ENCODE measurements at regions not wholly inside any gene's neighbourhood (a gene's known extent, or its start where the extent isn't known, plus 50 kb on each side); places are given as distances from the start of the nearest gene placed in this dataset.

DNA sequence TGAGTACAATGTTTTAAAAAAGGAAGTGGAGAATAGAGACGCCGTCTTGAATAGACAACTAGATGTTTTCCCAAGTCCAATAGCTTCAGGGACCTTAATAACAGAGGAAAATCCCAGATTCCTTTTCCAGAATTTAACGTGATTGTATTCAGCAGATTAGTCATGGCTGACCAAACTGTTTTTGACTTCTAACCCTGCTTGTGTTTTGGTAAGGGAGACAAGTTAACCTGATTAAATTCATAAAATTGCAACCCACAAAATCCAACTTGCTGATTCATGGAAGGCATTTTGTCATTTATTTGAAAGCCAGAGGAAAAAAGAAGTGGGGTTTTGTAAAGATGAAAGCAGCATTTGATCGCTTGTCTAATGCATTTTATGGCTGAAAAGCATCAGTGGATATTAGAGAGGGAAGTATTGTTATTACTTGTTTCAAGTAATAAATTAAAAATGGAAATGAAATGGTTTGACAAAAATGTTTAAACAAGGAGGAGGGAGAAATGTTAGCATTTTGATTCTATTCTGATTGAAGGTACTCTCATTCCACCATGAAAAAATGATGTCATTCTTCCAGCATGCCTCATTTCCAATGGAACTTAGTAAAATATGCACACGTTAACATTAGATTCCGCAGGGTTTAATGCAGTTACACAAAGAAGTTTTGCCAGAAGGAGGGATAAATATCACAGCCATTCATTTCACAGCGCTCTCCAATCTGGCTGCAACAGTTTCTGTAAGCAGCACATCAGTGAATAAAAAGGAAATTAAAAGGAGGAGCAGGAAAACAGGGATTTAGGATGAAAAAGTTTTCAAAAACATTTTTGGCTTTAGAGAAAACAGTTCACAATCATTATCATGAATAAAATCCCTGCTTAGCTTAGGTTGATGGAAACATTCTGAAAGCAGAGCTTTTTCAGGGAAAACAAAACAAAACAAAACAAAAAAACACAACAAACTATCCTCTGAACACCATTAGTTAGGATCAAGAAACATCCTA lies 314.7 kb downstream of the PRR16 start:
- 84 to 96% methylated on average over 2 to 3 of the region's 7 CpGs for WGBS, 2 experiments (ENCODE audit: insufficient coverage in 2 of 2)
- Histone ChIP-seq H3K9me3 (ENCODE audit: control insufficient read depth, low read length) (no peaks in the 10 kb centered on the region), H3K36me3 (ENCODE audit: control insufficient read depth, insufficient read depth, low read length) (no peaks in the 10 kb centered on the region), H3K4me1 (ENCODE audit: control insufficient read depth, insufficient read depth, low read length, poor library complexity, severe bottlenecking) (no peaks in the 10 kb centered on the region), H3K27ac (ENCODE audit: low read depth, low read length, severe bottlenecking) (no peak overlapping the region), H3K4me3 (ENCODE audit: extremely low read depth, insufficient read depth, low read length, poor library complexity, severe bottlenecking) (no peak overlapping the region)

DNA sequence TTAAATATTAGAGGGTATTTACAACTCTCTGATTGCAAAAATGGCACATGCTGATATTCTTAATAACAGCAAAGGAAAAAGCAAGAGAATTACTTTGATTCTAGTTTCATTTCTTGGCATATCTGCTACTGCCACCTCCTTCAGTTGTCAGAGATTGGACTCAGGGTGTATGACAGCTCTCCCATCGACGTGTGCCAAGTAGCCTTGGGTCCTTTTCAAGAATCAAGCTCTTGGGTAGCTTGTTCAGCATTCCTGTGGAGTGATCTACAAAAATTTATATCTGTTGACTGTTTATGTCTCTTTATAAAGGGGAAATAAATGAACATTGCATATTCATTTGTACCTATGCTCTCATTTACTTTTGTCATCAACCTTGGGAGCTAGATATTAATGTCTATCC lies 315.6 kb downstream of the PRR16 start:
- no peaks in the 10 kb centered on the region for H3K36me3 ChIP-seq (ENCODE audit: control insufficient read depth, insufficient read depth, low read length)
- no peak overlapping the region for H3K27ac ChIP-seq (ENCODE audit: low read depth, low read length, severe bottlenecking)

DNA sequence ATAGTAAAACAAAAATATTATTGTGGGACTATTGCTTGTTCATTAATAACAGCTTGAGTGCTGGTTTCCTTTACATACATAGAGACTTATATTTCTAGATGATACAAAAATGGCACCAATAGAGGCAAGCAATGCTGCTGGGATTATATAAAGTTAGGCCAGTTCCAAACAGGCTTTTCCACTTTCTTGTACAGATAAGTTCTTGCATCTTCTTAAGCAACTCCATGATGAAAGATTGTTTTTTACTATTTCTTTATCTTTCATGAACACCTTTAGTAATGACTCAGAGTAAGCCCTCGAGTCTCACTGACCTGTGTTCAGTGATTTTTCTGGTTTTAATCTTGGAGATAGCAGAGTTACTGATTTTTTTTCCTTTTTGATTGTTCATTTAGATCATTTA lies 324.4 kb downstream of the PRR16 start:
- Histone ChIP-seq H3K4me3 (ENCODE audit: extremely low read depth, insufficient read depth, low read length, poor library complexity, severe bottlenecking) (no peak overlapping the region), H3K36me3 (ENCODE audit: control insufficient read depth, insufficient read depth, low read length) (no peaks in the 10 kb centered on the region), H3K9me3 (ENCODE audit: control insufficient read depth, low read length) (no peaks in the 10 kb centered on the region), H3K27ac (ENCODE audit: low read depth, low read length, severe bottlenecking) (no peak overlapping the region), H3K4me1 (ENCODE audit: control insufficient read depth, insufficient read depth, low read length, poor library complexity, severe bottlenecking) (no peaks in the 10 kb centered on the region)
- no CpG with 5 or more reads among the region's 1 CpG for WGBS, 2 experiments (ENCODE audit: insufficient coverage in 2 of 2)

More for the DNA sequence above, 315.6 kb downstream of the PRR16 start:
- WGBS, 2 experiments (ENCODE audit: insufficient coverage in 2 of 2), result 82 to 100% methylated on average over 2 of the region's 2 CpGs
- Histone ChIP-seq H3K4me1 (ENCODE audit: control insufficient read depth, insufficient read depth, low read length, poor library complexity, severe bottlenecking) (no peaks in the 10 kb centered on the region), H3K9me3 (ENCODE audit: control insufficient read depth, low read length) (no peaks in the 10 kb centered on the region), H3K4me3 (ENCODE audit: extremely low read depth, insufficient read depth, low read length, poor library complexity, severe bottlenecking) (no peak overlapping the region)

DNA sequence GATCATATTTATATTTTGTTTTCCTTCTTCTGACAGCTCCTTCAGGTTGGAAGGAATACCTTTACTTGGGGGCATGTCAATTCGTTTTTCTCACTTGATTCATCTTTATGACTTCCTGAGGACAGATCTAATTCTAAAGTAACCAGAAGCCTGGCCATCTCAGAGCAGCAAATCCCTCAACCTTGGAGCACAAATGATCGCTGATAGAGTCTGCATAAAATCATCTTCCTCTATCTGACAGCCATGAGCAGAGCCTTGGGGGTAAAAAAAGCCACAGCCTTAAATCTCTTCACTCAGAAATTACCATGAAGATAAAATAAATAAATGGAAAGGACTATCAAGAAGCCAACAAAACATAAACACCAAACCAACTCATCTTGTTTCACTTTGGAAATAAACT lies 325.8 kb downstream of the PRR16 start:
- H3K4me1 ChIP-seq (ENCODE audit: control insufficient read depth, insufficient read depth, low read length, poor library complexity, severe bottlenecking), result no peaks in the 10 kb centered on the region
- H3K4me3 ChIP-seq (ENCODE audit: extremely low read depth, insufficient read depth, low read length, poor library complexity, severe bottlenecking), result no peak overlapping the region
- H3K27ac ChIP-seq (ENCODE audit: low read depth, low read length, severe bottlenecking), result no peak overlapping the region
- H3K9me3 ChIP-seq (ENCODE audit: control insufficient read depth, low read length), result no peaks in the 10 kb centered on the region
- no peaks in the 10 kb centered on the region for H3K36me3 ChIP-seq (ENCODE audit: control insufficient read depth, insufficient read depth, low read length)
- 70 to 80% methylated on average over 2 of the region's 2 CpGs for WGBS, 2 experiments (ENCODE audit: insufficient coverage in 2 of 2)

DNA sequence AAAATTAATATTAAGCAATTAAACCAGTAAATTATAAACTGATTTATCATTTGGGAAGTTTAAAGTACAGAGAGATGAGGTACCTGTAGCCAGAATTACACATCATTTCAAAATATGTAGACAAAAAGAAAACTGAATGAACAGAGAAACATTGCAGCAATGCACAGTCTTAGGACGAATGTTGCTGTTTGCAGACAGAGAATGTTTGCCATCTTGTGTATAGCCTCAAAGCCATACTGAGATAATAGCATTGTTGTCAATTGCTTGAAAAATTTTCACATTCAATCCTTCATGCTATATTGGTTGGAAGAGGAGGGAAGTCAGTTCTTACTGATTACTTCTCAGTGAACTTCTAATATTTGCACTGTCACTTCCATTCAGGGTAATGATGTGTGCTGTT lies 326.2 kb downstream of the PRR16 start:
- Histone ChIP-seq H3K27ac (ENCODE audit: low read depth, low read length, severe bottlenecking) (no peak overlapping the region), H3K4me1 (ENCODE audit: control insufficient read depth, insufficient read depth, low read length, poor library complexity, severe bottlenecking) (no peaks in the 10 kb centered on the region), H3K9me3 (ENCODE audit: control insufficient read depth, low read length) (no peaks in the 10 kb centered on the region), H3K4me3 (ENCODE audit: extremely low read depth, insufficient read depth, low read length, poor library complexity, severe bottlenecking) (no peak overlapping the region), H3K36me3 (ENCODE audit: control insufficient read depth, insufficient read depth, low read length) (no peaks in the 10 kb centered on the region)
- 86 to 100% methylated on average over 1 of the region's 1 CpG for WGBS, 2 experiments (ENCODE audit: insufficient coverage in 2 of 2)

DNA sequence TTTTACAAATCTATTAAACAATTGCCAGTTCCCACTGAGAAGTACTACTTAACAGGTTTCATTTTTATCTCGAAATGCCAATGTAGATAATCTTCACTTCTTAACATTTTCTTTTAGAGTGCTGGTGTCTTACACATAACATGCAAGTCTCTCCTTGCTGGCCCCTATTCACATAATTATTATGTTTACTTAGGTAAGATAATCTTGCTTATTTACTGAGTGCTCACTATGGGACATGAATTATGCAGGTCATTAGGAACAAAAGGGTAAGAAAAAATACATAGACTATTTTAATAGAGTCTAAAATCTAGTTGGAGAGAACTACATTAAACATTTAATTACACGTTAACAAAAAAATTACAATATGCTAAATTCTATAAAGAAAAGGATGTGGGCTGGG lies 328.4 kb downstream of the PRR16 start:
- Histone ChIP-seq H3K9me3 (ENCODE audit: control insufficient read depth, low read length) (no peaks in the 10 kb centered on the region), H3K4me3 (ENCODE audit: extremely low read depth, insufficient read depth, low read length, poor library complexity, severe bottlenecking) (no peak overlapping the region), H3K27ac (ENCODE audit: low read depth, low read length, severe bottlenecking) (no peak overlapping the region), H3K36me3 (ENCODE audit: control insufficient read depth, insufficient read depth, low read length) (no peaks in the 10 kb centered on the region), H3K4me1 (ENCODE audit: control insufficient read depth, insufficient read depth, low read length, poor library complexity, severe bottlenecking) (no peaks in the 10 kb centered on the region)
- WGBS, 2 experiments (ENCODE audit: insufficient coverage in 2 of 2), result 100% methylated on average over 1 of the region's 2 CpGs; no CpG with 5 or more reads in 1 of the 2 experiments

DNA sequence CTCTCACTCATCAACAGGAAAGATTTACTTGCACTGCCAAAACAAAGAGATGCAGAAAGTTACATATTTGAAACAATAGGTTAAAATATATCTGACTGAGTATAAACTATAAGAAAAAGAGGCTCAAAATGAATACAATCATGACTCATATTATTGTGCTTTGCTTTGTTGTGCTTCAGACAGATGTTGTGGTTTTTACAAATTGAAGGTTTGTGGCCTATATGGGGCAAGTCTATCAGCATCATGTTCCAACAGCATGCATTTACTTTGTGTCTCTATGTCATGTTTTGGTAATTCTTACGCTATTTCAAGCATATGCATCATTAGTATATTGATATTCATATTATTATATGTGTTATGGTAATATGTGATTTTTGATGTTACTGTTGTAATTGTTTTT lies 330.0 kb downstream of the PRR16 start:
- Histone ChIP-seq H3K4me3 (ENCODE audit: extremely low read depth, insufficient read depth, low read length, poor library complexity, severe bottlenecking) (no peak overlapping the region), H3K27ac (ENCODE audit: low read depth, low read length, severe bottlenecking) (no peak overlapping the region), H3K4me1 (ENCODE audit: control insufficient read depth, insufficient read depth, low read length, poor library complexity, severe bottlenecking) (no peaks in the 10 kb centered on the region), H3K9me3 (ENCODE audit: control insufficient read depth, low read length) (no peaks in the 10 kb centered on the region), H3K36me3 (ENCODE audit: control insufficient read depth, insufficient read depth, low read length) (no peaks in the 10 kb centered on the region)
- no CpG with 5 or more reads among the region's 1 CpG for WGBS, 2 experiments (ENCODE audit: insufficient coverage in 2 of 2)

DNA sequence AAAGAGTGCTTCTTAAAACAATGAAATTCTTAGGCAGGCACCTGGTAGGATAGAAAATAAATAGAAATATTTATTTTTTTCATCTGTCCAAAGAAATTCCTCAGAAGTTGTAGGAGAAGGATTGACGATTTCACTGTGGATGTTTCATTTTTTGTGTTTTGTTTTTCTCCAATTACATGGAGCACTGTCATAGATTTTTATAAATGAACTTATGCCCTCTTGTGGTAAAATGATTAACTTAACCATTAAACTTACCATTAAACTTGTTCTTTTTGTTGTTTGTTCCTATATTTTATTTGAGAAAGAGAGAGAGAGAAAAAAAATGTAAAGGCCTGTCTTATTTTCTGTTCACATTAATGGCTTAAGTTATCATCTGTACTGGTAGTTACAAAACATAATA lies 339.2 kb downstream of the PRR16 start:
- H3K27ac ChIP-seq (ENCODE audit: low read depth, low read length, severe bottlenecking), result no peak overlapping the region
- peaks cover 5% of the 10 kb centered on the region for H3K4me1 ChIP-seq (ENCODE audit: control insufficient read depth, insufficient read depth, low read length, poor library complexity, severe bottlenecking)
- WGBS, 2 experiments (ENCODE audit: insufficient coverage in 2 of 2), result no CpG with 5 or more reads among the region's 1 CpG
- H3K4me3 ChIP-seq (ENCODE audit: extremely low read depth, insufficient read depth, low read length, poor library complexity, severe bottlenecking), result no peak overlapping the region
- H3K9me3 ChIP-seq (ENCODE audit: control insufficient read depth, low read length), result no peaks in the 10 kb centered on the region
- H3K36me3 ChIP-seq (ENCODE audit: control insufficient read depth, insufficient read depth, low read length), result no peaks in the 10 kb centered on the region

DNA sequence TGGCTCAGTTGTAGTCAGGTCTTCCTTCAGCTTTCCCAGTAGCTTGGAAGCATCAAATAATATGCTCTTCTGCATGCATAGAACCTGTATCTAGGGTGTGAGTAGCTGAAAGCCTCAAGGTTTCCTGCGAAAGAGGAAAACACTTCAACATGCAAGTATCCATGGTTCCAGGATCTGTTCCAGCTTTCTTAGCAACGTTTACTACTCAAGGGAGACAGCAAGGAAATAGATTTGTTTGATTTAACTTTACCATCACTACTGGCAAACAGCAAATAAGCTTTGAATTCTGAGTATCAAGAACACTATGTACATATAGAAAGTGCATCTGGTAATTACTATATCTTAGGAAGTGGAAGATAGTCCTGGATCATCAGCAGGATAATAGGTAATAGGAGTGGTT lies 341.0 kb downstream of the PRR16 start:
- no peaks in the 10 kb centered on the region for H3K9me3 ChIP-seq (ENCODE audit: control insufficient read depth, low read length)
- H3K36me3 ChIP-seq (ENCODE audit: control insufficient read depth, insufficient read depth, low read length), result no peaks in the 10 kb centered on the region
- WGBS, 2 experiments (ENCODE audit: insufficient coverage in 2 of 2), result 100% methylated on average over 1 of the region's 2 CpGs; no CpG with 5 or more reads in 1 of the 2 experiments
- H3K4me1 ChIP-seq (ENCODE audit: control insufficient read depth, insufficient read depth, low read length, poor library complexity, severe bottlenecking), result peaks cover 6% of the 10 kb centered on the region
- H3K27ac ChIP-seq (ENCODE audit: low read depth, low read length, severe bottlenecking), result no peak overlapping the region
- no peak overlapping the region for H3K4me3 ChIP-seq (ENCODE audit: extremely low read depth, insufficient read depth, low read length, poor library complexity, severe bottlenecking)

DNA sequence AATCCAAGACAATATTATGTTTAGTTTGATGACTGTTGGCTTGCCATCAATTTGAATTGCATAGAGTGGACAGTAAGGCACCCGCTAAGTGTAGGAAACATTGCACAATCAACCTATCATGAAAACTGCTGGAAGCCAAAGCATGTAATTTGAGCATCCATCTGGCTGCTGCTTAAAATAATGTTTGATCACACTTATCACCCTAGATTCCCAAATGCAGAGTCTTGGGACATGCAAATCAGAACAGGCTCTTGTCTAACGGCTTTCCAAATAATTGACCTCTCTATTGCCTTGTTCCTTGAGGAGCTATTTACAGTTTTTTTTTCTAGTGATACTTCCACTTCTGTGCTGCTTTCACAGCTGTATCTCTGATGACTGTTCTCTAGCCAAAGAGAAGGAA lies 342.1 kb downstream of the PRR16 start:
- Histone ChIP-seq H3K27ac (ENCODE audit: low read depth, low read length, severe bottlenecking) (no peak overlapping the region), H3K9me3 (ENCODE audit: control insufficient read depth, low read length) (no peaks in the 10 kb centered on the region), H3K4me1 (ENCODE audit: control insufficient read depth, insufficient read depth, low read length, poor library complexity, severe bottlenecking) (peaks cover 6% of the 10 kb centered on the region), H3K36me3 (ENCODE audit: control insufficient read depth, insufficient read depth, low read length) (no peaks in the 10 kb centered on the region), H3K4me3 (ENCODE audit: extremely low read depth, insufficient read depth, low read length, poor library complexity, severe bottlenecking) (no peak overlapping the region)
- WGBS, 2 experiments (ENCODE audit: insufficient coverage in 2 of 2), result 100% methylated on average over 1 of the region's 2 CpGs

DNA sequence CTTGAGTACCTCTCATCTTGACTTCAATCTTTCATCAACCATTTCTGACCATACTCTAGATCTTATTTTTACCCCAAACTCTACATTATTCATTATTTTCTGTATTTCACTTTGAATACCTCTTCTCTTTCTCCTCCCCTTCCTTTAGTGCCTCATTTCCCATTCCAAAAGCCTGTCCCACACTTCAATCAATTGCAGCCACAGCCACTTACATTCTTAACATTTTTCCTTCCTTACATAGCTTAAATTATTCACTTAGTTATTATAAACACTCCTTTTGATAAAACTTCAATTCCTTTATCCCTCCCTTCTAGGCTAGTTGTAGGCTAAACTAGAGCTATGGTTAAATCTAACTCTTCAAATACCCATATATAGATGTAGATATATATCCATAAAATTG lies 344.0 kb downstream of the PRR16 start:
- H3K4me1 ChIP-seq (ENCODE audit: control insufficient read depth, insufficient read depth, low read length, poor library complexity, severe bottlenecking), result peaks cover 6% of the 10 kb centered on the region
- no peaks in the 10 kb centered on the region for H3K9me3 ChIP-seq (ENCODE audit: control insufficient read depth, low read length)
- no peak overlapping the region for H3K27ac ChIP-seq (ENCODE audit: low read depth, low read length, severe bottlenecking)
- H3K4me3 ChIP-seq (ENCODE audit: extremely low read depth, insufficient read depth, low read length, poor library complexity, severe bottlenecking), result no peak overlapping the region
- no peaks in the 10 kb centered on the region for H3K36me3 ChIP-seq (ENCODE audit: control insufficient read depth, insufficient read depth, low read length)
